Bronchial epithelial cell (primary cell): ENCODE measurements at regions not wholly inside any gene's neighbourhood (a gene's known extent, or its start where the extent isn't known, plus 50 kb on each side); places are given as distances from the start of the nearest gene placed in this dataset.

Experiments used
- DNase-seq: peaks from one replicate; pipeline ENCODE4 v3.0.0-alpha.2; 2010; ENCODE audit warnings: low read depth
- FAIRE-seq: peaks from 2 replicates; lab custom pipeline; 2011; peaks lifted over from hg19 to GRCh38; lab: Jason Lieb, UNC
- H3K27me3 ChIP-seq: 2 replicates; pipeline ENCODE4 v1.5.1; 2011; ENCODE audit warnings: low read length; ENCODE audit not compliant: control insufficient read depth, insufficient read depth
- H3K36me3 ChIP-seq: 2 replicates; pipeline ENCODE4 v1.5.1; 2011; ENCODE audit warnings: low read length; ENCODE audit not compliant: control insufficient read depth, insufficient read depth
- H3K4me3 ChIP-seq: 2 replicates; pipeline ENCODE4 v1.5.1; 2011; ENCODE audit warnings: mild to moderate bottlenecking, low read depth, low read length, control low read depth
- CTCF ChIP-seq: IDR thresholded peaks from 2 replicates; pipeline ENCODE4 v1.5.1; 2011; ENCODE audit warnings: mild to moderate bottlenecking, moderate library complexity, low read length, control low read depth, inconsistent platforms; ENCODE audit not compliant: insufficient read depth, severe bottlenecking

- DNase-seq (no peak), FAIRE-seq (no peak)
- no peaks in the 10 kb centered on the region for H3K36me3 ChIP-seq
- no peaks in the 10 kb centered on the region for H3K27me3 ChIP-seq
- H3K4me3 ChIP-seq = no peak overlapping the region
- no peak for TF ChIP-seq CTCF
Observed at GRCh38 chr7:52450816-52451215, 584.6 kb upstream of the POM121L12 start.

GRCh38 chr7:52447581-52448180 is 587.8 kb upstream of the POM121L12 start:
- no peak overlapping the region for H3K4me3 ChIP-seq
- FAIRE-seq (no peak), DNase-seq (peak; percentile 33)
- TF ChIP-seq CTCF = no peak
- H3K27me3 ChIP-seq = no peaks in the 10 kb centered on the region
- no peaks in the 10 kb centered on the region for H3K36me3 ChIP-seq

- Histone ChIP-seq H3K4me3 (no peak overlapping the region), H3K27me3 (no peaks in the 10 kb centered on the region), H3K36me3 (no peaks in the 10 kb centered on the region)
- no peak for TF ChIP-seq CTCF
- no peak for DNase-seq
- FAIRE-seq = no peak
Observed at GRCh38 chr7:52436278-52436677, 599.2 kb upstream of the POM121L12 start.

- no peaks in the 10 kb centered on the region for H3K27me3 ChIP-seq
- H3K4me3 ChIP-seq = no peak overlapping the region
- DNase-seq (no peak), FAIRE-seq (no peak)
- H3K36me3 ChIP-seq = no peaks in the 10 kb centered on the region
- TF ChIP-seq CTCF = no peak
Observed at GRCh38 chr7:52431082-52431815, 604.2 kb upstream of the POM121L12 start.

- Histone ChIP-seq H3K36me3 (no peaks in the 10 kb centered on the region), H3K4me3 (no peak overlapping the region), H3K27me3 (no peaks in the 10 kb centered on the region)
- TF ChIP-seq CTCF = no peak
- DNase-seq (no peak), FAIRE-seq (no peak)
Observed at GRCh38 chr7:52423251-52423650, 612.2 kb upstream of the POM121L12 start.
